PC-3 (cell line): ENCODE measurements at regions not wholly inside any gene's neighbourhood (a gene's known extent, or its start where the extent isn't known, plus 50 kb on each side); places are given as distances from the start of the nearest gene placed in this dataset.

Source experiments
- ATAC-seq: fragments of 200-7000 bp; cut with Tn5 transposase; 2 replicates; pipeline ENCODE4 v1.9.1; 2020; ENCODE audit warnings: mild to moderate bottlenecking, moderate library complexity
- BruUV-seq: library from RNA; stranded (reverse); fragments of 400-500 nt; replicated peaks from 2 replicates; lab custom pipeline; 2021; lab: Mats Ljungman, UMichigan
- CTCF ChIA-PET: fragments of 300-600 bp; sonication (Branson Sonifier 250); formaldehyde crosslinking; loops from one replicate; lab custom pipeline; 2022; ENCODE audit warnings: antibody characterized with exemption; lab: Charles Lee
- POLR2A ChIA-PET: fragments of 300-600 bp; sonication (Branson Sonifier 250); formaldehyde crosslinking; loops from one replicate; lab custom pipeline; 2022; ENCODE audit warnings: antibody characterized with exemption; ENCODE audit not compliant: unreplicated experiment; lab: Charles Lee
- DNase-seq: peaks from one replicate; pipeline ENCODE4 v3.0.0-alpha.2; 2015
- H2AFZ ChIP-seq: fragments of 300-600 bp; sonication (generic); 2 replicates; pipeline ENCODE4 v1.6.0; 2016; ENCODE audit warnings: antibody characterized with exemption, low read length
- H3F3A ChIP-seq: fragments of 300-600 bp; sonication (generic); one replicate; pipeline ENCODE4 v1.6.0; 2017; ENCODE audit warnings: antibody characterized with exemption, low read length, control low read depth, mild to moderate bottlenecking; ENCODE audit not compliant: unreplicated experiment
- H3K27ac ChIP-seq: fragments of 300-600 bp; sonication (generic); 2 replicates; pipeline ENCODE4 v1.5.1; 2016; ENCODE audit warnings: mild to moderate bottlenecking, low read length
- H3K27me3 ChIP-seq: fragments of 300-600 bp; sonication (generic); 2 replicates; pipeline ENCODE4 v1.6.1; 2016; ENCODE audit warnings: low read length, mixed read lengths
- H3K36me3 ChIP-seq: fragments of 300-600 bp; sonication (generic); 2 replicates; pipeline ENCODE4 v1.6.1; 2016; ENCODE audit warnings: low read depth, mixed run types, low read length, mixed read lengths
- H3K4me1 ChIP-seq: fragments of 300-600 bp; sonication (generic); 2 replicates; pipeline ENCODE4 v1.5.1; 2016; ENCODE audit warnings: low read length; ENCODE audit not compliant: insufficient read depth
- H3K4me2 ChIP-seq: fragments of 300-600 bp; sonication (generic); 2 replicates; pipeline ENCODE4 v1.6.0; 2016; ENCODE audit warnings: low read length
- H3K4me3 ChIP-seq: fragments of 300-600 bp; sonication (generic); 2 replicates; pipeline ENCODE4 v1.5.1; 2016; ENCODE audit warnings: mild to moderate bottlenecking, low read length, mixed read lengths
- H3K79me2 ChIP-seq: fragments of 300-600 bp; sonication (generic); 2 replicates; pipeline ENCODE4 v1.6.1; 2017; ENCODE audit warnings: low read length, mixed read lengths
- H3K9ac ChIP-seq: fragments of 300-600 bp; sonication (generic); 2 replicates; pipeline ENCODE4 v1.6.0; 2016; ENCODE audit warnings: mild to moderate bottlenecking, low read length
- H3K9me2 ChIP-seq: fragments of 300-600 bp; sonication (generic); replicated peaks from 2 replicates; pipeline ENCODE4 v1.6.1; 2016; ENCODE audit warnings: mixed run types, low read length, mixed read lengths
- H3K9me3 ChIP-seq: fragments of 300-600 bp; sonication (generic); 2 replicates; pipeline ENCODE4 v1.6.1; 2016; ENCODE audit warnings: low read length, mixed read lengths
- H4K20me1 ChIP-seq: fragments of 300-600 bp; sonication (generic); 2 replicates; pipeline ENCODE4 v1.6.1; 2016; ENCODE audit warnings: low read length, mixed read lengths
- CTCF ChIP-seq: fragments of 300-600 bp; sonication (generic); conservative IDR thresholded peaks from 2 replicates; pipeline ENCODE4 v1.5.1; 2017; ENCODE audit warnings: antibody characterized with exemption, low read depth, mild to moderate bottlenecking, low read length
- EZH2 ChIP-seq: fragments of 300-600 bp; sonication (generic); IDR thresholded peaks from one replicate; pipeline ENCODE4 v1.6.1; 2017; ENCODE audit warnings: antibody characterized with exemption, mild to moderate bottlenecking, low read length; ENCODE audit not compliant: unreplicated experiment
- EZH2phosphoT487 ChIP-seq: fragments of 300-600 bp; sonication (generic); IDR thresholded peaks from 2 replicates; pipeline ENCODE4 v1.6.1; 2018; ENCODE audit warnings: mild to moderate bottlenecking, antibody characterized with exemption, low read length, borderline replicate concordance
- intact Hi-C: fragments of 100-400 bp; cut with micrococcal nuclease; formaldehyde crosslinking; loops from 2 replicates; pipeline ENCODE4 v1.9.0; 2023

- H3K79me2 ChIP-seq = no peaks in the 10 kb centered on the region
- H3K9me2 ChIP-seq = no peaks in the 10 kb centered on the region
- H3K36me3 ChIP-seq = no peaks in the 10 kb centered on the region
- no peak for ATAC-seq
- no peak overlapping the region for H3K9ac ChIP-seq
- H3K4me3 ChIP-seq = no peak overlapping the region
- no peaks in the 10 kb centered on the region for H3F3A ChIP-seq
- ChIA-PET POLR2A (no interaction called here), CTCF (no interaction called here)
- BruUV-seq = no TSS peak
- no peaks in the 10 kb centered on the region for H3K9me3 ChIP-seq
- H3K4me2 ChIP-seq = no peak overlapping the region
- H2AFZ ChIP-seq = no peak overlapping the region
- H3K27me3 ChIP-seq = no peaks in the 10 kb centered on the region
- H3K4me1 ChIP-seq = no peaks in the 10 kb centered on the region
- H4K20me1 ChIP-seq = no peaks in the 10 kb centered on the region
- TF ChIP-seq EZH2 = no peak
- no peak for TF ChIP-seq CTCF
- no peak for TF ChIP-seq EZH2phosphoT487
- intact Hi-C loops = no loop called here
- H3K27ac ChIP-seq = no peak overlapping the region
- DNase-seq = no peak
These were observed 225.7 kb upstream of the ADAMTS9 start for GRCh38 chr3:64913515-64913914.

DNA sequence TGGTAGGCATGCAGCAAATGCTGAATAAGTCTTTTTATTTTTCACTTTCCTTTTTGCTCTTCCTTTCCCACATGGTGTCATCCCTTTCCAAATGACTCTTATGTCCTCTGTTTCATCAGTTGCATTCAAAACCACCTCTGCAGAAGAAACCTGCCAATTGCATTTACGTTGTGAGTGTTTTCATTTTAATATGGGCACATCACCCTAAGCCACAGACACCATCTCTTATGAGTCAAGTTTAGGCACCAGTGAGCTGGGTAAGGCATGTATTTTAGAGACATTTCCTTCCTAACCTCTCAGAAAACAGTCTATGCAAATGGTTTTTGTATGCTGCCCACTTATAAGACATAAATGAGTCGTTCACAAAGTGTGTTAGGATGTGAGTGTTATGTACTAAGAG, 223.3 kb upstream of the ADAMTS9 start:
- Histone ChIP-seq H2AFZ (no peak overlapping the region), H3K4me3 (no peak overlapping the region), H3K36me3 (no peaks in the 10 kb centered on the region), H3K4me2 (no peak overlapping the region), H3K9me2 (no peaks in the 10 kb centered on the region), H3K9ac (no peak overlapping the region), H3K9me3 (no peaks in the 10 kb centered on the region), H3K27ac (no peak overlapping the region), H3F3A (no peaks in the 10 kb centered on the region), H3K27me3 (no peaks in the 10 kb centered on the region), H3K4me1 (no peaks in the 10 kb centered on the region), H3K79me2 (no peaks in the 10 kb centered on the region), H4K20me1 (no peaks in the 10 kb centered on the region)
- intact Hi-C loops = no loop called here
- BruUV-seq = no TSS peak
- TF ChIP-seq CTCF (no peak), EZH2 (no peak), EZH2phosphoT487 (no peak)
- ChIA-PET POLR2A (no interaction called here), CTCF (no interaction called here)
- ATAC-seq (no peak), DNase-seq (no peak)

DNA sequence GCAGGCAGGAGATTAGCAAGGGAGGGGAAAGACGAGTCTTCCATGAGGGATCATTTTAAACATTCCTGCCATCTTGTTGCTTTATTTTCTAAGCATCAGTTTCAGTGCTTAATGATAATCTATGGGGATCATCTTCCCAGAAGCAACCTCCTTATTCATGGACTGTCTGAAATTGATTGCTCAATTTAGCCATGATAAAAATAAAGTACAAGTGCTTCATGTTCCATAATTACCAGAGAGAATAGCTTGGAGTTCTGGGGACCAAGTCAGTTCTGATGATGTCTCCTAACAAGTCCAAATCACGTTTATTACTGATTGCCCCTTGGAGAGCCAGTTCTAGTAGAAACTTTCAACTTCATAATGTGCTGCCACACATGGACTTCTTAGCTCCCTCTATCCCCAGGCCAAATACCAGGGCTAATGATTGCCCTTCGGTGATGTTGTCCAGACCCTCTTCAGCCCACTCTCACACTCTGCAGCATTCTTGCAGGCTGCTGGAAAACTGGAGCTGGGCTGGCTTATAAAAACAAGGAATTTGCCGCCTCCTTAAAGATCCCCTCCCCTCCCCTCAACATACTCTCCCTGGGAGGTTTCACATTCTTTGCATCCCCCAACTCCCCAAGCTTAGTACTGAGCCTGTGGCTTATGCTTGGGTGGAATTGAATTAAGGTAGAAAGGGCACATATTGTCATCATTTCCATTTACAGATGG, 222.1 kb upstream of the ADAMTS9 start:
- Histone ChIP-seq H4K20me1 (no peaks in the 10 kb centered on the region), H3K9me2 (no peaks in the 10 kb centered on the region), H3F3A (no peaks in the 10 kb centered on the region), H3K27ac (no peak overlapping the region), H3K9me3 (no peaks in the 10 kb centered on the region), H2AFZ (no peak overlapping the region), H3K9ac (no peak overlapping the region), H3K36me3 (no peaks in the 10 kb centered on the region), H3K4me2 (no peak overlapping the region), H3K4me3 (no peak overlapping the region), H3K4me1 (no peaks in the 10 kb centered on the region), H3K27me3 (no peaks in the 10 kb centered on the region), H3K79me2 (no peaks in the 10 kb centered on the region)
- ChIA-PET CTCF (no interaction called here), POLR2A (no interaction called here)
- DNase-seq (no peak), ATAC-seq (no peak)
- TF ChIP-seq CTCF = no peak
- TF ChIP-seq EZH2 = no peak
- no peak for TF ChIP-seq EZH2phosphoT487
- intact Hi-C loops = no loop called here
- BruUV-seq = no TSS peak
